ENCODE measurements at regions not wholly inside any gene's neighbourhood (a gene's known extent, or its start where the extent isn't known, plus 50 kb on each side); places are given as distances from the start of the nearest gene placed in this dataset.
A peak's percentile ranks its signal among the peaks of the same experiment; 100 is the strongest.

GRCh38 chr1:221192055-221192454 is 312.8 kb downstream of the HLX start:
- Histone ChIP-seq H3K27me3 (ENCODE audit: control insufficient read depth, insufficient read depth, low read length) (no peaks in the 10 kb centered on the region), H3K4me3 (ENCODE audit: low read length) (no peak overlapping the region), H3K36me3 (ENCODE audit: control insufficient read depth, insufficient read depth, low read length) (no peaks in the 10 kb centered on the region), H3K4me1 (ENCODE audit: control insufficient read depth, insufficient read depth, low read length) (no peaks in the 10 kb centered on the region), H3K9me3 (ENCODE audit: control insufficient read depth, low read depth, low read length) (no peaks in the 10 kb centered on the region), H3K27ac (ENCODE audit: low read length) (no peak overlapping the region)
- no peak for DNase-seq
- no CpG with 5 or more reads among the region's 1 CpG for WGBS (ENCODE audit: insufficient coverage, low lambda C conversion rate)

GRCh38 chr1:221200464-221200863 is 321.2 kb downstream of the HLX start:
- no peak overlapping the region for H3K4me3 ChIP-seq (ENCODE audit: low read length)
- H3K36me3 ChIP-seq (ENCODE audit: control insufficient read depth, insufficient read depth, low read length), result no peaks in the 10 kb centered on the region
- H3K4me1 ChIP-seq (ENCODE audit: control insufficient read depth, insufficient read depth, low read length), result no peaks in the 10 kb centered on the region
- H3K27me3 ChIP-seq (ENCODE audit: control insufficient read depth, insufficient read depth, low read length), result no peaks in the 10 kb centered on the region
- H3K27ac ChIP-seq (ENCODE audit: low read length), result no peak overlapping the region
- no peaks in the 10 kb centered on the region for H3K9me3 ChIP-seq (ENCODE audit: control insufficient read depth, low read depth, low read length)
- DNase-seq, result no peak

GRCh38 chr1:221201773-221202172 is 322.5 kb downstream of the HLX start:
- no peaks in the 10 kb centered on the region for H3K36me3 ChIP-seq (ENCODE audit: control insufficient read depth, insufficient read depth, low read length)
- no peak overlapping the region for H3K27ac ChIP-seq (ENCODE audit: low read length)
- no peaks in the 10 kb centered on the region for H3K27me3 ChIP-seq (ENCODE audit: control insufficient read depth, insufficient read depth, low read length)
- no peak for DNase-seq
- H3K4me1 ChIP-seq (ENCODE audit: control insufficient read depth, insufficient read depth, low read length), result no peaks in the 10 kb centered on the region
- no peak overlapping the region for H3K4me3 ChIP-seq (ENCODE audit: low read length)
- no peaks in the 10 kb centered on the region for H3K9me3 ChIP-seq (ENCODE audit: control insufficient read depth, low read depth, low read length)

GRCh38 chr1:221203224-221204054 is 324.2 kb downstream of the HLX start:
- no peaks in the 10 kb centered on the region for H3K4me1 ChIP-seq (ENCODE audit: control insufficient read depth, insufficient read depth, low read length)
- peak; percentile 30 to 34 for DNase-seq
- H3K36me3 ChIP-seq (ENCODE audit: control insufficient read depth, insufficient read depth, low read length), result no peaks in the 10 kb centered on the region
- no CpG with 5 or more reads among the region's 3 CpGs for WGBS (ENCODE audit: insufficient coverage, low lambda C conversion rate)
- H3K27ac ChIP-seq (ENCODE audit: low read length), result no peak overlapping the region
- H3K27me3 ChIP-seq (ENCODE audit: control insufficient read depth, insufficient read depth, low read length), result no peaks in the 10 kb centered on the region
- H3K9me3 ChIP-seq (ENCODE audit: control insufficient read depth, low read depth, low read length), result no peaks in the 10 kb centered on the region
- no peak overlapping the region for H3K4me3 ChIP-seq (ENCODE audit: low read length)

GRCh38 chr1:221204055-221204833 is 325.0 kb downstream of the HLX start:
- DNase-seq, result no peak
- no peak overlapping the region for H3K27ac ChIP-seq (ENCODE audit: low read length)
- H3K36me3 ChIP-seq (ENCODE audit: control insufficient read depth, insufficient read depth, low read length), result no peaks in the 10 kb centered on the region
- 94% methylated on average over 3 of the region's 3 CpGs for WGBS (ENCODE audit: insufficient coverage, low lambda C conversion rate)
- H3K27me3 ChIP-seq (ENCODE audit: control insufficient read depth, insufficient read depth, low read length), result no peaks in the 10 kb centered on the region
- no peaks in the 10 kb centered on the region for H3K4me1 ChIP-seq (ENCODE audit: control insufficient read depth, insufficient read depth, low read length)
- no peak overlapping the region for H3K4me3 ChIP-seq (ENCODE audit: low read length)
- H3K9me3 ChIP-seq (ENCODE audit: control insufficient read depth, low read depth, low read length), result no peaks in the 10 kb centered on the region

- WGBS (ENCODE audit: insufficient coverage, low lambda C conversion rate), result no CpG with 5 or more reads among the region's 1 CpG
- H3K36me3 ChIP-seq (ENCODE audit: control insufficient read depth, insufficient read depth, low read length), result no peaks in the 10 kb centered on the region
- DNase-seq, result no peak
- H3K27me3 ChIP-seq (ENCODE audit: control insufficient read depth, insufficient read depth, low read length), result no peaks in the 10 kb centered on the region
- H3K9me3 ChIP-seq (ENCODE audit: control insufficient read depth, low read depth, low read length), result no peaks in the 10 kb centered on the region
- H3K4me1 ChIP-seq (ENCODE audit: control insufficient read depth, insufficient read depth, low read length), result no peaks in the 10 kb centered on the region
- H3K27ac ChIP-seq (ENCODE audit: low read length), result no peak overlapping the region
- H3K4me3 ChIP-seq (ENCODE audit: low read length), result no peak overlapping the region
Measured at GRCh38 chr1:221206076-221206475, 326.8 kb downstream of the HLX start.

- no peaks in the 10 kb centered on the region for H3K36me3 ChIP-seq (ENCODE audit: control insufficient read depth, insufficient read depth, low read length)
- no peak overlapping the region for H3K27ac ChIP-seq (ENCODE audit: low read length)
- WGBS (ENCODE audit: insufficient coverage, low lambda C conversion rate), result 100% methylated on average over 1 of the region's 5 CpGs
- no peak for DNase-seq
- H3K9me3 ChIP-seq (ENCODE audit: control insufficient read depth, low read depth, low read length), result no peaks in the 10 kb centered on the region
- H3K4me1 ChIP-seq (ENCODE audit: control insufficient read depth, insufficient read depth, low read length), result no peaks in the 10 kb centered on the region
- no peak overlapping the region for H3K4me3 ChIP-seq (ENCODE audit: low read length)
- H3K27me3 ChIP-seq (ENCODE audit: control insufficient read depth, insufficient read depth, low read length), result no peaks in the 10 kb centered on the region
Measured at GRCh38 chr1:221212926-221213325, 333.7 kb downstream of the HLX start.

GRCh38 chr1:221217029-221217428 is 337.8 kb downstream of the HLX start:
- WGBS (ENCODE audit: insufficient coverage, low lambda C conversion rate), result 60% methylated on average over 1 of the region's 3 CpGs
- no peaks in the 10 kb centered on the region for H3K9me3 ChIP-seq (ENCODE audit: control insufficient read depth, low read depth, low read length)
- H3K4me3 ChIP-seq (ENCODE audit: low read length), result no peak overlapping the region
- DNase-seq, result peak in 1 of 2 donors; percentile 8
- no peaks in the 10 kb centered on the region for H3K27me3 ChIP-seq (ENCODE audit: control insufficient read depth, insufficient read depth, low read length)
- no peak overlapping the region for H3K27ac ChIP-seq (ENCODE audit: low read length)
- no peaks in the 10 kb centered on the region for H3K4me1 ChIP-seq (ENCODE audit: control insufficient read depth, insufficient read depth, low read length)
- no peaks in the 10 kb centered on the region for H3K36me3 ChIP-seq (ENCODE audit: control insufficient read depth, insufficient read depth, low read length)

- WGBS (ENCODE audit: insufficient coverage, low lambda C conversion rate), result 100% methylated on average over 2 of the region's 2 CpGs
- Histone ChIP-seq H3K36me3 (ENCODE audit: control insufficient read depth, insufficient read depth, low read length) (no peaks in the 10 kb centered on the region), H3K27me3 (ENCODE audit: control insufficient read depth, insufficient read depth, low read length) (no peaks in the 10 kb centered on the region)
Measured at GRCh38 chr1:221223281-221223680, 344.0 kb downstream of the HLX start.

GRCh38 chr1:221227460-221227859 is 348.2 kb downstream of the HLX start:
- H3K36me3 ChIP-seq (ENCODE audit: control insufficient read depth, insufficient read depth, low read length), result no peaks in the 10 kb centered on the region
- no peak for DNase-seq
- no CpG with 5 or more reads among the region's 8 CpGs for whole genome bisulfite sequencing (ENCODE audit: insufficient coverage, low lambda C conversion rate)
- no peak overlapping the region for H3K4me3 ChIP-seq (ENCODE audit: low read length)
- H3K27me3 ChIP-seq (ENCODE audit: control insufficient read depth, insufficient read depth, low read length), result no peaks in the 10 kb centered on the region
- no peaks in the 10 kb centered on the region for H3K4me1 ChIP-seq (ENCODE audit: control insufficient read depth, insufficient read depth, low read length)
- no peak overlapping the region for H3K27ac ChIP-seq (ENCODE audit: low read length)
- no peaks in the 10 kb centered on the region for H3K9me3 ChIP-seq (ENCODE audit: control insufficient read depth, low read depth, low read length)

More at GRCh38 chr1:221223281-221223680, 344.0 kb downstream of the HLX start:
- no peaks in the 10 kb centered on the region for H3K4me1 ChIP-seq (ENCODE audit: control insufficient read depth, insufficient read depth, low read length)
- DNase-seq, result no peak
- H3K27ac ChIP-seq (ENCODE audit: low read length), result no peak overlapping the region
- H3K9me3 ChIP-seq (ENCODE audit: control insufficient read depth, low read depth, low read length), result no peaks in the 10 kb centered on the region
- H3K4me3 ChIP-seq (ENCODE audit: low read length), result no peak overlapping the region

Data from large intestine (tissue), 3 donors.